Stimulated activated CD8-positive, alpha-beta memory T cell treated with anti-CD3 and anti-CD28 coated beads, Interleukin-7, amount 100 ng/mL, for 24 hours (primary cell): ENCODE measurements at regions not wholly inside any gene's neighbourhood (a gene's known extent, or its start where the extent isn't known, plus 50 kb on each side); places are given as distances from the start of the nearest gene placed in this dataset.

ENCODE experiments used
- DNase-seq: peaks from one replicate; pipeline ENCODE4 v3.0.0-alpha.2; 2020; ENCODE audit warnings: low read depth

GRCh38 chr11:28393348-28393747 is 285.2 kb downstream of the METTL15 start:
- no peak for DNase-seq

- no peak for DNase-seq
These were observed 276.2 kb downstream of the METTL15 start for GRCh38 chr11:28384418-28384817.

GRCh38 chr11:28383456-28383855 is 275.3 kb downstream of the METTL15 start:
- DNase-seq, result no peak
